ENCODE measurements at regions not wholly inside any gene's neighbourhood (a gene's known extent, or its start where the extent isn't known, plus 50 kb on each side); places are given as distances from the start of the nearest gene placed in this dataset.
"Not testable (repeated sequence)": the region's sequence is repeated elsewhere in the genome, so short reads cannot be mapped to it uniquely, and the experiment has no call there.

DNA sequence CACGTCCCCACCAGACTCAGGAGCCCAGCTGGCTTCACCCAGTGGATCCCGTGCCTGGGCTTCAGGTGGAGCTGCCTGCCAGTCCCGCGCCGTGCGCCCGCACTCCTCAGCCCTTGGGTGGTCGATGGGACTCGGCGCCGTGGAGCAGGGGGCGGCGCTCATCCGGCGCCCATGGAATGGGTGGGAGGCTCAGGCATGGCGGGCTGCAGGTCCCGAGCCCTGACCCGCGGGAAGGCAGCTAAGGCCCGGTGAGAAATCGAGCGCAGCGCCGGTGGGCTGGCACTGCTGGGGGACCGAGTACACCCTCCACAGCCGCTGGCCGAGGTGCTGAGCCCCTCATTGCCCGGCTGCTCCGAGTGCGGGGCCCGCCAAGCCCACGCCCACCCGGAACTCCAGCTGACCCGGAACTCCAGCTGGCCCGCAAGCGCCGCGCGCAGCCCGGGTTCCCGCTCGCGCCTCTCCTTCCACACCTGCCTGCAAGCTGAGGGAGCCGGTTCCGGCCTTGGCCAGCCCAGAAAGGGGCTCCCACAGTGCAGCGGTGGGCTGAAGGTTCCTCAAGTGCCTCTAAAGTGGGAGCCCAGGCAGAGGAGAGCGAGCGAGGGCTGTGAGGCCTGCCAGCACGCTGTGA is 1184.6 kb downstream of the PLA2G4A start:
- TF ChIP-seq, protein P1, sequence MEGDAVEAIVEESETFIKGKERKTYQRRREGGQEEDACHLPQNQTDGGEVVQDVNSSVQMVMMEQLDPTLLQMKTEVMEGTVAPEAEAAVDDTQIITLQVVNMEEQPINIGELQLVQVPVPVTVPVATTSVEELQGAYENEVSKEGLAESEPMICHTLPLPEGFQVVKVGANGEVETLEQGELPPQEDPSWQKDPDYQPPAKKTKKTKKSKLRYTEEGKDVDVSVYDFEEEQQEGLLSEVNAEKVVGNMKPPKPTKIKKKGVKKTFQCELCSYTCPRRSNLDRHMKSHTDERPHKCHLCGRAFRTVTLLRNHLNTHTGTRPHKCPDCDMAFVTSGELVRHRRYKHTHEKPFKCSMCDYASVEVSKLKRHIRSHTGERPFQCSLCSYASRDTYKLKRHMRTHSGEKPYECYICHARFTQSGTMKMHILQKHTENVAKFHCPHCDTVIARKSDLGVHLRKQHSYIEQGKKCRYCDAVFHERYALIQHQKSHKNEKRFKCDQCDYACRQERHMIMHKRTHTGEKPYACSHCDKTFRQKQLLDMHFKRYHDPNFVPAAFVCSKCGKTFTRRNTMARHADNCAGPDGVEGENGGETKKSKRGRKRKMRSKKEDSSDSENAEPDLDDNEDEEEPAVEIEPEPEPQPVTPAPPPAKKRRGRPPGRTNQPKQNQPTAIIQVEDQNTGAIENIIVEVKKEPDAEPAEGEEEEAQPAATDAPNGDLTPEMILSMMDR (IDR thresholded peaks at IDR 0.05) = not testable (repeated sequence)
- TF ChIP-seq POLR2A (IDR thresholded peaks at IDR 0.05) = not testable (repeated sequence)
